GM19324 (cell line): ENCODE measurements at regions not wholly inside any gene's neighbourhood (a gene's known extent, or its start where the extent isn't known, plus 50 kb on each side); places are given as distances from the start of the nearest gene placed in this dataset.
"Not testable (repeated sequence)": the region's sequence is repeated elsewhere in the genome, so short reads cannot be mapped to it uniquely, and the experiment has no call there.

Experiments
- ATAC-seq: cut with Tn5 transposase; IDR thresholded peaks from one replicate; pipeline ENCODE4 v1.9.1; 2021; ENCODE audit warnings: mild to moderate bottlenecking, moderate library complexity; ENCODE audit not compliant: unreplicated experiment, low FRiP score

- ATAC-seq = no peak
Observed at GRCh38 chr17:77555121-77555591, 403.3 kb upstream of the TNRC6C start.

GRCh38 chr17:77555741-77556291 lies 402.7 kb upstream of the TNRC6C start:
- ATAC-seq = no peak

DNA sequence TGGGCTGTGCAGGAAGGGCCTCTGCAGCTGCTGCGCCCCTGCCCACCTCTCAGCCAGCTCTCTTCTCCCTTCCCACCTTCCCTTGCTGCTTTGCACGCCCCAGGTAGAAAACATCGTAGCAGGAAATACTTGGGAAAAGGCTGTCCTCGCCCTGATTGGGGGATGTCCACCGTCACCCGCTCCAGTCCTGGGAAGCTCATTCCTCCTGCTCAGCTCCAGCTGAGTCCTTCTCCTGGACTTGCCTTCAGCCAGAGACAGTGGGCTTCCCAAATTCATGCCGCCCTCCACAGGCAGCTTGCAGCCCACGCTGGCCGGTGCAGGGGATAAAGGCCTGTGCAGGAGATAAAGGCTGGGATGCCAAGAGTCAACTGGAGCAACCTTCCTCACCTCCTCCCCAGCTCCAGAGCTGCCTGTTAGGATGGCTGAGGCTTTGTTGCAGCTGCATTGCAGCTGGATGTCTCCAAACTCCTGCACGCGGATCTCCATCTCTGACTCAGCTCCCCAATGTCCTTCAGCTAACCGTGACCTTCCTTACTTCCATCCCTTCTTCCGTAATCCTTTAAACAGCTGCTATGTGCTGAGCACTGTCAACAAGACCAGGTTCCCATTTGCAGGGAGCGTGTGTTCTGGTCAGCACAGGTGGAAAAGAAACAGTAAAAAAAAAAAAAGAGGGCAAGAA lies 402.0 kb upstream of the TNRC6C start:
- ATAC-seq = no peak

GRCh38 chr17:77558846-77559626 lies 399.5 kb upstream of the TNRC6C start:
- no peak for ATAC-seq

GRCh38 chr17:77560381-77560780 lies 398.1 kb upstream of the TNRC6C start:
- ATAC-seq = no peak

DNA sequence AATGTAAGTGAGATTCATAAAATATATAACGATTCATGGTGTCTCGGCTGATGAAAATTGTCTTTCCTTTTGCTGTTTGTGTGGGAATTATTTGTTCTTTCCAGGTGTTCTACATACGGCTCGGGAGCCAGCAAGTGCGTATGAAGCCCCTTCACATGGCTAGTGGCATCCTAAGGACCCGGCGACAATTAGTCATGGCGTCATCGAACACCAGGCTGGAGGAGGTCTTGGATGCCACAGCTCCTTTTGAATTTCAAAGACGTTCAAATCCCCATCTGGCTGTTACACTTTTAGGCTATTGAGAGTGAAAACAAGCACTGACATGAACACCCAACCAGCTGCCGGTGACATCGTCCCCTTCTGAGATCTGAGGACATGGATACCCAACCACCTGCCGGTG lies 397.7 kb upstream of the TNRC6C start:
- no peak for ATAC-seq

DNA sequence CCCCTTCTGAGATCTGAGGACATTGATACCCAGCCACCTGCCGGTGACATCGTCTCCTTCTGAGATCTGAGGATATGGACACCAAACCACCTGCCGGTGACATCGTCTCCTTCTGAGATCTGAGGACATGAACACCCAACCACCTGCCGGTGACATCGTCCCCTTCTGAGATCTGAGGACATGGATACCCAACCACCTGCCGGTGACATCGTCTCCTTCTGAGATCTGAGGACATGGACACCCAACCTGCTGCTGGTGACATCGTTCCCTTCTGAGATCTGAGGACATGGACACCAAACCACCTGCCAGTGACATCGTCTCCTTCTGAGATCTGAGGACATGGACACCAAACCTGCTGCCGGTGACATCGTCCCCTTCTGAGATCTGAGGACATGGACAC lies 396.1 kb upstream of the TNRC6C start:
- ATAC-seq = not testable (repeated sequence)

GRCh38 chr17:77563439-77564102 lies 394.9 kb upstream of the TNRC6C start:
- no peak for ATAC-seq

GRCh38 chr17:77564278-77564920 lies 394.1 kb upstream of the TNRC6C start:
- no peak for ATAC-seq

- ATAC-seq = no peak
Observed at GRCh38 chr17:77565166-77565565, 393.3 kb upstream of the TNRC6C start.

DNA sequence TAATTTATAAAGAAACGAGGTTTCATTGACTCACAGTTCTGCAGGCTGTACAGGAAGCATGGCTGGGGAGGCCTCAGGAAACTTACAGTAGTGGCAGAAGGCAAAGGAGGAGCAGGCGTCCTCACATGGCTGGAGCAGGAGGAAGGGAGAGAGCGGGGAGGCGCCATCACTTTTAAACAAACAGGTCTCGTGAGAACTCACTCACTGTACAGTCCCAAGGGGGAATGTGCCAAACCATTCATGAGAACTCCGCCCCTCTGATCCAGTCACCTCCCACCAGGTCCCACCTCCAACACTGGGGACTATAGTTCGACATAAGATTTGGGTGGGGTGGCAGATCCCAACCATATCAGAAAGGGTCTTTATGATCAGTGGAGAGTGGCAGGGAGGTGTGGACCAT lies 392.4 kb upstream of the TNRC6C start:
- ATAC-seq = no peak

DNA sequence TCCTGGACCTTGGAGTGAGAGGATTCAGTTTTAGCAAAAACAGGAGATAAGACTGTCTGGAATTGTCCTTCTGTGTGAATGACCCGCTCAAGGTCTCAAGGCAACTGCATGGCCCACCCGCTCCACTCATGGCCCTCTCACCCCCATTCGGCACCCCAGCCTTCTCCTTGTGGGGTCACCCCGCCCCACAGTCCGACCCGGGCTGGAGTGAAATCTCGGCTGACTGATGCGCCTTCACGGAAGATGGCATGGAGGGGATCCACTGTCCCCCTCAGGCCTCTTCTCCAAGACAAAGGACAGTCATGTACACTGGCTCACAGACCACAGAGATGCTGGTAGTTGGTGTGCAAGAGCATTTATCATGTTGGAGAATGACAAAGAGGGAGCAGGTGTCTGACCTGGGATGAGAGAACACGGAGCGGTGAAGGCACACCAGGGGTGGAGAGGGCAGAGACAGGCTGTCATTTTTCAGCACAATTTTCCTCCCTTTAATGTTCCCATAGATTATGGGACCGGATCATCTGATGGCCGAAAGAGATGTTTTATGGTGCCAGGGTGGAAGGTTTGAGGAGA lies 391.9 kb upstream of the TNRC6C start:
- ATAC-seq = no peak

GRCh38 chr17:77568540-77568939 lies 390.0 kb upstream of the TNRC6C start:
- ATAC-seq = no peak

- ATAC-seq = no peak
Observed at GRCh38 chr17:77569846-77570564, 388.5 kb upstream of the TNRC6C start.

- no peak for ATAC-seq
Observed at GRCh38 chr17:77570565-77570898, 388.0 kb upstream of the TNRC6C start.

DNA sequence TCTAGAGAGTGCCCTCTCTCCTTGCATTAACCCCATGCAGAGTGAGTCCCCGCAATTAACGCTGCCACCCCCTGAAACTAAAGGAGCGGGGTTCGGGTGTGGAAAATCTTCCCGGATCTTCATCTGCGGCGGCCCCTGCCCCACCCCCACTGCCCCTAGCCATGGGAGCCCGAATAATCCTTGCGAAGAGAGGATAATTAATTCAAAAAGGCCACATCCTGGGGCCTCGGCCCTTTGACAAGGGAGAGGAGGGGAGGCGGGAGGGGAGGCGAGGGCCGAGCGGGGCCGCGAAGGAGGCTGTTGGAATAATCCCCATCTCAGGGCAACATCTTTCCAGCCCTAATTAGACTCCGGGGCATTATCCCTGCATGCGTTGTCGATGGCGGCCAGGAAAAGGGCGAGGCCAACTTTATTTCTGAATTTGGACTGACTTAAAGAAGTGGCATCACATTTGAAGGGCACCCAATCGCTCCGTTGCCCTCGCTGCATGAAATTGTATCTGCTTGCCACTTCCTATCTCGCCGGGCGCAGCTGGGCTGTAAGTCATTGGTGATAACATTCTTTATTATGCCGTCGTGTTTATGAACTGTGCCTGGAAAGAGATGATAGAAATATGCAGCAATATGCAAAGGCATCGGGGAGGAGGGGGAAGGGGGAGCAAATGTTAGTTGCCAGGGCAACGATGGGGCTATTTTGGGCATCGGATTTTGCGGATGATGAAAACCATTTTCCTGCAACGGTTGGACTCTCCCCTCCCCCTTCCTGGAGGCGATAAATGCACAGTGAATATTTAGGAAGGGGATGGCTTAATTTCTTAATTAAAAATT lies 387.1 kb upstream of the TNRC6C start:
- no peak for ATAC-seq

- no peak for ATAC-seq
Observed at GRCh38 chr17:77572065-77572601, 386.4 kb upstream of the TNRC6C start.

DNA sequence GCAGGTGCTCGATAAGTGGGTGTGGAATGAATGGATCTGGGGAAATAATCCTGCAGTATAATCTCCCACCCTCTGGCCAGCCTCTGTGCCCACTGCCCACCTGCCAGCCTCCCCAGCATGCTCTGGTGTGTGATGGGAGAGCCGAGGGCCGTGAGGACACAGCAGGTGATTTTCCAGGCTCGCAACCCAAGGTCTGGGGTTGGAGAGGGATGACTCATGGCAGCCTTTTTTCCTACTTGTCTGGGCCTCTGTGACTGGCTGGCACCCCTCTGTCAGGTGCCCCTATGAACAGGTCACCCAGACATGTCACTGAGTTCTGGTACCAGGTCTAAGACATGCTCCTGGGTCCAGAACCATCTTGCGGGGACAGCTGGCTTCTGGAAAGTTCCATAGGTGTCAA lies 385.7 kb upstream of the TNRC6C start:
- ATAC-seq = no peak

DNA sequence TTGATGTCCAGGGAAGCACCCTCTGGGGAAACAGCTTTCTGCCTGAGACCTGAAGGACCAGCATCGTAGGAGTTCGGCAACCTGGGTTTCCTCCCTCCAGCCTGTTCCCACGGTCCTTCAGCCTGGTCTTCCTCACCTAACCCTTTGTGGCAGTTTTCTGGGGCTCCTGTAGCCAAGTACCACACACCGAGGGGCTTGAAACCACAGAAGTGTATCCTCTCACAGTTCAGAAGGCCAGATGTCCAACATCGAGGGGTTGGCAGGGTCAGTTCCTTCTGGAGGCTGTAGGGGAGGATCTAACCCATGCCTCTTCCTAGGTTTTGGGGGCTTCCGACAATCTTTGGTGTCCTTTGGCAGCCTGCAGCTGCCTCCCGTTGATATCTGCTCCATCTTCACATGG lies 381.0 kb upstream of the TNRC6C start:
- no peak for ATAC-seq
